Superior temporal gyrus (tissue), 1 donor: ENCODE measurements at regions not wholly inside any gene's neighbourhood (a gene's known extent, or its start where the extent isn't known, plus 50 kb on each side); places are given as distances from the start of the nearest gene placed in this dataset.

ENCODE experiments used
- DNase-seq: peaks from one replicate; pipeline ENCODE4 v3.0.0-alpha.2; 2016; ENCODE audit errors: extremely low spot score

- no peak for DNase-seq
Measured at GRCh38 chr2:128790541-128791001, 471.9 kb upstream of the HS6ST1 start.

- no peak for DNase-seq
Measured at GRCh38 chr2:128791120-128791984, 472.7 kb upstream of the HS6ST1 start.

- DNase-seq, result no peak
Measured at GRCh38 chr2:128791985-128792320, 473.3 kb upstream of the HS6ST1 start.

GRCh38 chr2:128792476-128793054, 473.9 kb upstream of the HS6ST1 start:
- DNase-seq, result no peak

GRCh38 chr2:128793404-128793803, 474.7 kb upstream of the HS6ST1 start:
- DNase-seq, result no peak

- DNase-seq, result no peak
Measured at GRCh38 chr2:128794285-128794684, 475.6 kb upstream of the HS6ST1 start.

GRCh38 chr2:128796321-128796720, 477.7 kb upstream of the HS6ST1 start:
- DNase-seq, result no peak

GRCh38 chr2:128797092-128797491, 478.4 kb upstream of the HS6ST1 start:
- no peak for DNase-seq

GRCh38 chr2:128797533-128797932, 478.9 kb upstream of the HS6ST1 start:
- DNase-seq, result no peak

- no peak for DNase-seq
Measured at GRCh38 chr2:128797937-128798336, 479.3 kb upstream of the HS6ST1 start.

- DNase-seq, result no peak
Measured at GRCh38 chr2:128798502-128799283, 480.0 kb upstream of the HS6ST1 start.

GRCh38 chr2:128799284-128799552, 480.6 kb upstream of the HS6ST1 start:
- DNase-seq, result no peak

- DNase-seq, result no peak
Measured at GRCh38 chr2:128799730-128800129, 481.1 kb upstream of the HS6ST1 start.

- DNase-seq, result no peak
Measured at GRCh38 chr2:128801576-128801975, 482.9 kb upstream of the HS6ST1 start.

GRCh38 chr2:128803222-128803621, 484.6 kb upstream of the HS6ST1 start:
- DNase-seq, result no peak

- DNase-seq, result no peak
Measured at GRCh38 chr2:128805237-128805636, 486.6 kb upstream of the HS6ST1 start.

- DNase-seq, result no peak
Measured at GRCh38 chr2:128805918-128806317, 487.2 kb upstream of the HS6ST1 start.

GRCh38 chr2:128807317-128807716, 488.6 kb upstream of the HS6ST1 start:
- DNase-seq, result no peak

GRCh38 chr2:128808462-128809258, 490.0 kb upstream of the HS6ST1 start:
- no peak for DNase-seq

GRCh38 chr2:128809259-128809636, 490.6 kb upstream of the HS6ST1 start:
- DNase-seq, result no peak

- no peak for DNase-seq
Measured at GRCh38 chr2:128809880-128810279, 491.2 kb upstream of the HS6ST1 start.
